WTC11 (cell line): ENCODE measurements at regions not wholly inside any gene's neighbourhood (a gene's known extent, or its start where the extent isn't known, plus 50 kb on each side); places are given as distances from the start of the nearest gene placed in this dataset.

ENCODE experiments used
- ATAC-seq: fragments of 200-7000 bp; cut with Tn5 transposase; 2 replicates; pipeline ENCODE4 v1.10.0; 2021; ENCODE audit warnings: mild to moderate bottlenecking, moderate library complexity
- CTCF ChIA-PET: fragments of 300-600 bp; sonication (Branson Sonifier 250); formaldehyde crosslinking; loops from one replicate; lab custom pipeline; 2021; ENCODE audit warnings: antibody characterized with exemption; lab: Charles Lee
- POLR2A ChIA-PET: fragments of 350-600 bp; sonication (Branson Sonifier 250); formaldehyde crosslinking; loops from one replicate; lab custom pipeline; 2021; ENCODE audit warnings: antibody characterized with exemption; lab: Charles Lee
- DNase-seq: peaks from one replicate; pipeline ENCODE4 v3.0.0; 2021; ENCODE audit warnings: low spot score
- H3K27ac Mint-ChIP-seq: 2 replicates; pipeline ENCODE4 v1.8.0; 2021; ENCODE audit warnings: mixed read lengths
- H3K27me3 Mint-ChIP-seq: 2 replicates; pipeline ENCODE4 v1.8.0; 2021; ENCODE audit warnings: low read depth, mild to moderate bottlenecking, moderate library complexity, mixed read lengths
- H3K36me3 Mint-ChIP-seq: 2 replicates; pipeline ENCODE4 v1.8.0; 2021; ENCODE audit warnings: mixed read lengths
- H3K4me1 Mint-ChIP-seq: 2 replicates; pipeline ENCODE4 v1.8.0; 2022; ENCODE audit warnings: mixed read lengths
- H3K4me3 Mint-ChIP-seq: 2 replicates; pipeline ENCODE4 v1.8.0; 2021; ENCODE audit warnings: mild to moderate bottlenecking, moderate library complexity, mixed read lengths
- H3K9me3 Mint-ChIP-seq: 2 replicates; pipeline ENCODE4 v1.8.0; 2021; ENCODE audit warnings: mixed read lengths
- ATF1 ChIP-seq: sonication (generic); formaldehyde crosslinking; IDR thresholded peaks from 2 replicates; pipeline ENCODE4 v1.8.1; 2023; ENCODE audit warnings: mild to moderate bottlenecking, moderate library complexity, missing genetic modification reagents
- ELF4 ChIP-seq: sonication (generic); formaldehyde crosslinking; IDR thresholded peaks from 2 replicates; pipeline ENCODE4 v1.8.1; 2022; ENCODE audit warnings: low read depth, mild to moderate bottlenecking, moderate library complexity, missing genetic modification reagents
- GRHL2 ChIP-seq: fragments of 250-450 bp; sonication (Bioruptor Pico); IDR thresholded peaks from 2 replicates; pipeline ENCODE4 v1.8.0; 2022; ENCODE audit warnings: mild to moderate bottlenecking, moderate library complexity; ENCODE audit not compliant: insufficient replicate concordance, severe bottlenecking
- IRF2 ChIP-seq: sonication (generic); formaldehyde crosslinking; IDR thresholded peaks from 2 replicates; pipeline ENCODE4 v1.8.0; 2022; ENCODE audit warnings: low read depth, missing genetic modification reagents, borderline replicate concordance
- JUN ChIP-seq: sonication (generic); formaldehyde crosslinking; IDR thresholded peaks from 2 replicates; pipeline ENCODE4 v1.8.0; 2023; ENCODE audit warnings: mild to moderate bottlenecking, missing genetic modification reagents
- MXD4 ChIP-seq: fragments of 250-450 bp; sonication (Bioruptor Pico); IDR thresholded peaks from 2 replicates; pipeline ENCODE4 v1.8.0; 2021; ENCODE audit warnings: mild to moderate bottlenecking, moderate library complexity, borderline replicate concordance
- MYBL2 ChIP-seq: sonication (generic); formaldehyde crosslinking; IDR thresholded peaks from 2 replicates; pipeline ENCODE4 v1.8.1; 2023; ENCODE audit warnings: mild to moderate bottlenecking, moderate library complexity, missing genetic modification reagents
- PRRX2 ChIP-seq: fragments of 250-450 bp; sonication (Bioruptor Pico); IDR thresholded peaks from 2 replicates; pipeline ENCODE4 v1.8.0; 2021; ENCODE audit warnings: mild to moderate bottlenecking
- SMAD4 ChIP-seq: sonication (generic); formaldehyde crosslinking; IDR thresholded peaks from 2 replicates; pipeline ENCODE4 v1.8.0; 2022; ENCODE audit warnings: mild to moderate bottlenecking, missing genetic modification reagents
- ZNF671 ChIP-seq: fragments of 250-450 bp; sonication (Bioruptor Pico); IDR thresholded peaks from 2 replicates; pipeline ENCODE4 v1.8.0; 2021; ENCODE audit warnings: mild to moderate bottlenecking
- TF ChIP-seq, protein P1 (sequence below): sonication (generic); formaldehyde crosslinking; IDR thresholded peaks from 2 replicates; pipeline ENCODE4 v1.8.0; 2022; ENCODE audit warnings: missing genetic modification reagents
- TF ChIP-seq, protein P2 (sequence below): sonication (generic); formaldehyde crosslinking; IDR thresholded peaks from 2 replicates; pipeline ENCODE4 v1.8.0; 2022; ENCODE audit warnings: mild to moderate bottlenecking, missing genetic modification reagents
- TF ChIP-seq, protein P3 (sequence below): sonication (generic); formaldehyde crosslinking; IDR thresholded peaks from 2 replicates; pipeline ENCODE4 v1.8.1; 2023; ENCODE audit warnings: mild to moderate bottlenecking, moderate library complexity, missing genetic modification reagents
- TF ChIP-seq, protein P4 (sequence below): fragments of 250-450 bp; sonication (Bioruptor Pico); IDR thresholded peaks from 2 replicates; pipeline ENCODE4 v1.9.0; 2021; ENCODE audit warnings: mild to moderate bottlenecking
- TF ChIP-seq, protein P5 (sequence below): sonication (generic); formaldehyde crosslinking; IDR thresholded peaks from 2 replicates; pipeline ENCODE4 v1.8.1; 2023; ENCODE audit warnings: mild to moderate bottlenecking, missing genetic modification reagents, moderate library complexity
- TF ChIP-seq, protein P6 (sequence below): fragments of 250-450 bp; sonication (Bioruptor Pico); IDR thresholded peaks from 2 replicates; pipeline ENCODE4 v2.1.2; 2022; ENCODE audit warnings: mild to moderate bottlenecking, moderate library complexity
- TF ChIP-seq, protein P7 (sequence below): sonication (generic); formaldehyde crosslinking; IDR thresholded peaks from 2 replicates; pipeline ENCODE4 v1.8.0; 2023; ENCODE audit warnings: missing genetic modification reagents, mild to moderate bottlenecking, borderline replicate concordance

DNA sequence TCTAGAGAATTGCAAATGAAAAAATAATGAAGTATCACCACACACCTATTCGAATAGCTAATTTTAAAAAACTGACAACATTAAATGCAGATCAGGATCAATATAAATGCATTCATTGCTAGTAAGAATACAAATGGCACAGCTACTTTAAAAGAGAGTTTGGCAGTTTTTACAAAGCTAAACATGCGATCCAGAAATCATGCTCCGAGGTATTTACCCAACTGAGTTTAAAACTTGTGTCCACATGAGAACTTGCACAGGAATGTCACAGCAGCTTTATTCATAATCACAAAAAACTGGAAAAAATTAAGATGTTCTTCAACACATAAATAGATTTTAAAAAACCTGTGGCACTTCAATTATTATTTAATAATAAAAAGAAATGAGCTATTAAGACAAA, 345.5 kb upstream of the TRPC7 start:
- DNase-seq (no peak), ATAC-seq (no peak)
- no peak overlapping the region for H3K4me3 Mint-ChIP-seq
- H3K27ac Mint-ChIP-seq: no peak overlapping the region
- H3K27me3 Mint-ChIP-seq: no peaks in the 10 kb centered on the region
- peaks cover 2% of the 10 kb centered on the region; the same call in 1 of the 2 replicates for H3K4me1 Mint-ChIP-seq
- ChIA-PET POLR2A (interaction anchor here (0.7 kb wide), 1 partner anchor 246 kb away, joined by 7 read pairs; no protein-coding TSS in a partner anchor), CTCF (no interaction called here)
- H3K9me3 Mint-ChIP-seq: peaks cover 37% of the 10 kb centered on the region
- no peak for TF ChIP-seq IRF2
- TF ChIP-seq, protein P1, sequence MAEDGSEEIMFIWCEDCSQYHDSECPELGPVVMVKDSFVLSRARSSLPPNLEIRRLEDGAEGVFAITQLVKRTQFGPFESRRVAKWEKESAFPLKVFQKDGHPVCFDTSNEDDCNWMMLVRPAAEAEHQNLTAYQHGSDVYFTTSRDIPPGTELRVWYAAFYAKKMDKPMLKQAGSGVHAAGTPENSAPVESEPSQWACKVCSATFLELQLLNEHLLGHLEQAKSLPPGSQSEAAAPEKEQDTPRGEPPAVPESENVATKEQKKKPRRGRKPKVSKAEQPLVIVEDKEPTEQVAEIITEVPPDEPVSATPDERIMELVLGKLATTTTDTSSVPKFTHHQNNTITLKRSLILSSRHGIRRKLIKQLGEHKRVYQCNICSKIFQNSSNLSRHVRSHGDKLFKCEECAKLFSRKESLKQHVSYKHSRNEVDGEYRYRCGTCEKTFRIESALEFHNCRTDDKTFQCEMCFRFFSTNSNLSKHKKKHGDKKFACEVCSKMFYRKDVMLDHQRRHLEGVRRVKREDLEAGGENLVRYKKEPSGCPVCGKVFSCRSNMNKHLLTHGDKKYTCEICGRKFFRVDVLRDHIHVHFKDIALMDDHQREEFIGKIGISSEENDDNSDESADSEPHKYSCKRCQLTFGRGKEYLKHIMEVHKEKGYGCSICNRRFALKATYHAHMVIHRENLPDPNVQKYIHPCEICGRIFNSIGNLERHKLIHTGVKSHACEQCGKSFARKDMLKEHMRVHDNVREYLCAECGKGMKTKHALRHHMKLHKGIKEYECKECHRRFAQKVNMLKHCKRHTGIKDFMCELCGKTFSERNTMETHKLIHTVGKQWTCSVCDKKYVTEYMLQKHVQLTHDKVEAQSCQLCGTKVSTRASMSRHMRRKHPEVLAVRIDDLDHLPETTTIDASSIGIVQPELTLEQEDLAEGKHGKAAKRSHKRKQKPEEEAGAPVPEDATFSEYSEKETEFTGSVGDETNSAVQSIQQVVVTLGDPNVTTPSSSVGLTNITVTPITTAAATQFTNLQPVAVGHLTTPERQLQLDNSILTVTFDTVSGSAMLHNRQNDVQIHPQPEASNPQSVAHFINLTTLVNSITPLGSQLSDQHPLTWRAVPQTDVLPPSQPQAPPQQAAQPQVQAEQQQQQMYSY: no peak
- TF ChIP-seq SMAD4 (CRISPR knock-in tag): no peak
- TF ChIP-seq, protein P2, sequence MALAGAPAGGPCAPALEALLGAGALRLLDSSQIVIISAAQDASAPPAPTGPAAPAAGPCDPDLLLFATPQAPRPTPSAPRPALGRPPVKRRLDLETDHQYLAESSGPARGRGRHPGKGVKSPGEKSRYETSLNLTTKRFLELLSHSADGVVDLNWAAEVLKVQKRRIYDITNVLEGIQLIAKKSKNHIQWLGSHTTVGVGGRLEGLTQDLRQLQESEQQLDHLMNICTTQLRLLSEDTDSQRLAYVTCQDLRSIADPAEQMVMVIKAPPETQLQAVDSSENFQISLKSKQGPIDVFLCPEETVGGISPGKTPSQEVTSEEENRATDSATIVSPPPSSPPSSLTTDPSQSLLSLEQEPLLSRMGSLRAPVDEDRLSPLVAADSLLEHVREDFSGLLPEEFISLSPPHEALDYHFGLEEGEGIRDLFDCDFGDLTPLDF (CRISPR knock-in tag): no peak
- no peak for TF ChIP-seq PRRX2 (CRISPR knock-in tag)
- no peak for TF ChIP-seq ATF1 (CRISPR knock-in tag)
- TF ChIP-seq, protein P3, sequence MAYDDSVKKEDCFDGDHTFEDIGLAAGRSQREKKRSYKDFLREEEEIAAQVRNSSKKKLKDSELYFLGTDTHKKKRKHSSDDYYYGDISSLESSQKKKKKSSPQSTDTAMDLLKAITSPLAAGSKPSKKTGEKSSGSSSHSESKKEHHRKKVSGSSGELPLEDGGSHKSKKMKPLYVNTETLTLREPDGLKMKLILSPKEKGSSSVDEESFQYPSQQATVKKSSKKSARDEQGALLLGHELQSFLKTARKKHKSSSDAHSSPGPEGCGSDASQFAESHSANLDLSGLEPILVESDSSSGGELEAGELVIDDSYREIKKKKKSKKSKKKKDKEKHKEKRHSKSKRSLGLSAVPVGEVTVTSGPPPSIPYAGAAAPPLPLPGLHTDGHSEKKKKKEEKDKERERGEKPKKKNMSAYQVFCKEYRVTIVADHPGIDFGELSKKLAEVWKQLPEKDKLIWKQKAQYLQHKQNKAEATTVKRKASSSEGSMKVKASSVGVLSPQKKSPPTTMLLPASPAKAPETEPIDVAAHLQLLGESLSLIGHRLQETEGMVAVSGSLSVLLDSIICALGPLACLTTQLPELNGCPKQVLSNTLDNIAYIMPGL (CRISPR knock-in tag): no peak
- TF ChIP-seq ELF4 (CRISPR knock-in tag): no peak
- TF ChIP-seq MXD4 (CRISPR knock-in tag): no peak
- no peak for TF ChIP-seq JUN (CRISPR knock-in tag)
- no peak for TF ChIP-seq ZNF671 (CRISPR knock-in tag)
- TF ChIP-seq, protein P4, sequence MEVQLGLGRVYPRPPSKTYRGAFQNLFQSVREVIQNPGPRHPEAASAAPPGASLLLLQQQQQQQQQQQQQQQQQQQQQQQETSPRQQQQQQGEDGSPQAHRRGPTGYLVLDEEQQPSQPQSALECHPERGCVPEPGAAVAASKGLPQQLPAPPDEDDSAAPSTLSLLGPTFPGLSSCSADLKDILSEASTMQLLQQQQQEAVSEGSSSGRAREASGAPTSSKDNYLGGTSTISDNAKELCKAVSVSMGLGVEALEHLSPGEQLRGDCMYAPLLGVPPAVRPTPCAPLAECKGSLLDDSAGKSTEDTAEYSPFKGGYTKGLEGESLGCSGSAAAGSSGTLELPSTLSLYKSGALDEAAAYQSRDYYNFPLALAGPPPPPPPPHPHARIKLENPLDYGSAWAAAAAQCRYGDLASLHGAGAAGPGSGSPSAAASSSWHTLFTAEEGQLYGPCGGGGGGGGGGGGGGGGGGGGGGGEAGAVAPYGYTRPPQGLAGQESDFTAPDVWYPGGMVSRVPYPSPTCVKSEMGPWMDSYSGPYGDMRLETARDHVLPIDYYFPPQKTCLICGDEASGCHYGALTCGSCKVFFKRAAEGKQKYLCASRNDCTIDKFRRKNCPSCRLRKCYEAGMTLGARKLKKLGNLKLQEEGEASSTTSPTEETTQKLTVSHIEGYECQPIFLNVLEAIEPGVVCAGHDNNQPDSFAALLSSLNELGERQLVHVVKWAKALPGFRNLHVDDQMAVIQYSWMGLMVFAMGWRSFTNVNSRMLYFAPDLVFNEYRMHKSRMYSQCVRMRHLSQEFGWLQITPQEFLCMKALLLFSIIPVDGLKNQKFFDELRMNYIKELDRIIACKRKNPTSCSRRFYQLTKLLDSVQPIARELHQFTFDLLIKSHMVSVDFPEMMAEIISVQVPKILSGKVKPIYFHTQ (CRISPR knock-in tag): no peak
- TF ChIP-seq, protein P5, sequence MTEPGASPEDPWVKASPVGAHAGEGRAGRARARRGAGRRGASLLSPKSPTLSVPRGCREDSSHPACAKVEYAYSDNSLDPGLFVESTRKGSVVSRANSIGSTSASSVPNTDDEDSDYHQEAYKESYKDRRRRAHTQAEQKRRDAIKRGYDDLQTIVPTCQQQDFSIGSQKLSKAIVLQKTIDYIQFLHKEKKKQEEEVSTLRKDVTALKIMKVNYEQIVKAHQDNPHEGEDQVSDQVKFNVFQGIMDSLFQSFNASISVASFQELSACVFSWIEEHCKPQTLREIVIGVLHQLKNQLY (CRISPR knock-in tag): no peak
- no peak for TF ChIP-seq GRHL2
- no peak for TF ChIP-seq MYBL2 (CRISPR knock-in tag)
- TF ChIP-seq, protein P6, sequence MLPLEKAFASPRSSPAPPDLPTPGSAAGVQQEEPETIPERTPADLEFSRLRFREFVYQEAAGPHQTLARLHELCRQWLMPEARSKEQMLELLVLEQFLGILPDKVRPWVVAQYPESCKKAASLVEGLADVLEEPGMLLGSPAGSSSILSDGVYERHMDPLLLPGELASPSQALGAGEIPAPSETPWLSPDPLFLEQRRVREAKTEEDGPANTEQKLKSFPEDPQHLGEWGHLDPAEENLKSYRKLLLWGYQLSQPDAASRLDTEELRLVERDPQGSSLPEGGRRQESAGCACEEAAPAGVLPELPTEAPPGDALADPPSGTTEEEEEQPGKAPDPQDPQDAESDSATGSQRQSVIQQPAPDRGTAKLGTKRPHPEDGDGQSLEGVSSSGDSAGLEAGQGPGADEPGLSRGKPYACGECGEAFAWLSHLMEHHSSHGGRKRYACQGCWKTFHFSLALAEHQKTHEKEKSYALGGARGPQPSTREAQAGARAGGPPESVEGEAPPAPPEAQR (CRISPR knock-in tag): no peak
- TF ChIP-seq, protein P7, sequence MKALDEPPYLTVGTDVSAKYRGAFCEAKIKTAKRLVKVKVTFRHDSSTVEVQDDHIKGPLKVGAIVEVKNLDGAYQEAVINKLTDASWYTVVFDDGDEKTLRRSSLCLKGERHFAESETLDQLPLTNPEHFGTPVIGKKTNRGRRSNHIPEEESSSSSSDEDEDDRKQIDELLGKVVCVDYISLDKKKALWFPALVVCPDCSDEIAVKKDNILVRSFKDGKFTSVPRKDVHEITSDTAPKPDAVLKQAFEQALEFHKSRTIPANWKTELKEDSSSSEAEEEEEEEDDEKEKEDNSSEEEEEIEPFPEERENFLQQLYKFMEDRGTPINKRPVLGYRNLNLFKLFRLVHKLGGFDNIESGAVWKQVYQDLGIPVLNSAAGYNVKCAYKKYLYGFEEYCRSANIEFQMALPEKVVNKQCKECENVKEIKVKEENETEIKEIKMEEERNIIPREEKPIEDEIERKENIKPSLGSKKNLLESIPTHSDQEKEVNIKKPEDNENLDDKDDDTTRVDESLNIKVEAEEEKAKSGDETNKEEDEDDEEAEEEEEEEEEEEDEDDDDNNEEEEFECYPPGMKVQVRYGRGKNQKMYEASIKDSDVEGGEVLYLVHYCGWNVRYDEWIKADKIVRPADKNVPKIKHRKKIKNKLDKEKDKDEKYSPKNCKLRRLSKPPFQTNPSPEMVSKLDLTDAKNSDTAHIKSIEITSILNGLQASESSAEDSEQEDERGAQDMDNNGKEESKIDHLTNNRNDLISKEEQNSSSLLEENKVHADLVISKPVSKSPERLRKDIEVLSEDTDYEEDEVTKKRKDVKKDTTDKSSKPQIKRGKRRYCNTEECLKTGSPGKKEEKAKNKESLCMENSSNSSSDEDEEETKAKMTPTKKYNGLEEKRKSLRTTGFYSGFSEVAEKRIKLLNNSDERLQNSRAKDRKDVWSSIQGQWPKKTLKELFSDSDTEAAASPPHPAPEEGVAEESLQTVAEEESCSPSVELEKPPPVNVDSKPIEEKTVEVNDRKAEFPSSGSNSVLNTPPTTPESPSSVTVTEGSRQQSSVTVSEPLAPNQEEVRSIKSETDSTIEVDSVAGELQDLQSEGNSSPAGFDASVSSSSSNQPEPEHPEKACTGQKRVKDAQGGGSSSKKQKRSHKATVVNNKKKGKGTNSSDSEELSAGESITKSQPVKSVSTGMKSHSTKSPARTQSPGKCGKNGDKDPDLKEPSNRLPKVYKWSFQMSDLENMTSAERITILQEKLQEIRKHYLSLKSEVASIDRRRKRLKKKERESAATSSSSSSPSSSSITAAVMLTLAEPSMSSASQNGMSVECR (CRISPR knock-in tag): no peak
- peaks cover 12% of the 10 kb centered on the region for H3K36me3 Mint-ChIP-seq
